ENCODE measurements at regions not wholly inside any gene's neighbourhood (a gene's known extent, or its start where the extent isn't known, plus 50 kb on each side); places are given as distances from the start of the nearest gene placed in this dataset.

- no peaks in the 10 kb centered on the region for H3K36me3 ChIP-seq
- TF ChIP-seq POLR2A (IDR thresholded peaks at IDR 0.05) (no peak), POLR2AphosphoS5 (IDR thresholded peaks at IDR 0.05) (no peak), CTCF (IDR thresholded peaks at IDR 0.05) (no peak), EP300 (IDR thresholded peaks at IDR 0.05) (no peak)
- DNase-seq, result no peak
- ATAC-seq (ENCODE audit: low FRiP score in 2 of 2), result no peak
- H3K27me3 ChIP-seq, result no peaks in the 10 kb centered on the region
- H3K4me1 ChIP-seq, result no peaks in the 10 kb centered on the region
- H3K4me3 ChIP-seq, result no peak overlapping the region
- no peak overlapping the region for H3K27ac ChIP-seq
- WGBS, 2 donors, result 93 to 95% methylated on average over 2 of the region's 2 CpGs
- no peaks in the 10 kb centered on the region for H3K9me3 ChIP-seq
Observed at GRCh38 chr1:68594851-68595250, 98.0 kb upstream of the DEPDC1 start.

DNA sequence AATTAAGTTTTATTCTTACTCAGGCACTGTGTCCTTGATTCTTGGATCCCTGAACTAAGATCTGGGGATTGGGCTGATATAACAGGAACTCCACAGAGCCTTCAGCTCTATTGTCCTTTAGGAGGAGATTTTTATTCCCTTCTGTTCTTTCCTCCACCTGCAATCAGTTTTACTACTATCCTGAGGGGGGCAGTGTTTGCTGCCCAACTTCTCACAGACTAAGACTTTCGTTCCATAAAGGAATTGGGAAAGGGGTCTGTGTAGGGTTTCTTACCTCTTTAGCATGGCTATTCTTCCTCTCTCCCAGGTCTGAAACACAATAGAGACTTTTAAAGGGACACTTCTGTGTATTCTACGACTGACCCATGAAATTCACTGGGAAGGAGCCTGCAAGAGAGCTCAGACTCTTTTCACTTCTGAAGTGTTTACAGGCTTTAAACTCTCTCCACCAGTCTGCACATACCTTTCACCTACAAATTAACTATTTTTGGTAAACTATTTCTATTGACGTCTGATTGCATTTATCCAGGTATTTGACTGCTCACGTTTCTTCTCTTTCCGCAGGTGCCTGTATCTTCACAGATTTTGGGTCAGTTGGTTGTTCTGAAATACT, 103.3 kb upstream of the DEPDC1 start:
- H3K4me3 ChIP-seq, result no peak overlapping the region
- no peak for TF ChIP-seq POLR2A (IDR thresholded peaks at IDR 0.05)
- TF ChIP-seq CTCF (IDR thresholded peaks at IDR 0.05), result peak in 4 of 6 experiments; percentile 37 to 52 (median 40)
- no peak for DNase-seq
- no peaks in the 10 kb centered on the region for H3K9me3 ChIP-seq
- no peak for ATAC-seq (ENCODE audit: low FRiP score in 2 of 2)
- no peaks in the 10 kb centered on the region for H3K36me3 ChIP-seq
- no peaks in the 10 kb centered on the region for H3K27me3 ChIP-seq
- H3K27ac ChIP-seq, result no peak overlapping the region
- H3K4me1 ChIP-seq, result peaks cover 0 to 2% (median 0%) of the 10 kb centered on the region in 4 donors
- WGBS, 2 donors, result 28 to 46% methylated on average over 5 of the region's 5 CpGs

DNA sequence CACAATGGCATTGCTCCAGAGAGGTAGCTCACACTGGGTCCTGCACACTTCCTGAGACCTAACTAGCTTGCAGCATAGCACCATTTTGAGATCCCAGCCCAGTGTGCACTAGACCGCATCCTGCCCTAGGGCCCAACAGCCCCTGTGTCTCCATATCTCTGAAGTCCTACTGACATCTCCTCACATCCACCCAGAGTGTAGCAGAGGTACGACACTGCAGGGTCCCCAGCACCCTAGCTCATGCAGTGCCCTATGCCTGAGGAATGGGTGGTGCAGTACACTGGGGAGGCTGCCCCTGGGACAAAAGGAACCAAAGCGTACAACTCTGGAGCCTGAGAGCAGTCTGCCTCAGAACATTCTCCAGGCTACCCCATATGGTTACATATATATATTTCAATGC, 111.4 kb upstream of the DEPDC1 start:
- no peak for DNase-seq
- ATAC-seq (ENCODE audit: low FRiP score in 2 of 2), result no peak
- 97% methylated on average over 3 of the region's 3 CpGs for WGBS, 2 donors

GRCh38 chr1:68615312-68615711, 118.4 kb upstream of the DEPDC1 start:
- WGBS, 2 donors, result 66 to 71% methylated on average over 4 of the region's 4 CpGs
- TF ChIP-seq POLR2AphosphoS5 (IDR thresholded peaks at IDR 0.05), result no peak
- TF ChIP-seq POLR2A (IDR thresholded peaks at IDR 0.05), result no peak
- no peak for TF ChIP-seq EP300 (IDR thresholded peaks at IDR 0.05)
- TF ChIP-seq CTCF (IDR thresholded peaks at IDR 0.05), result no peak
- H3K36me3 ChIP-seq, result no peaks in the 10 kb centered on the region
- no peak overlapping the region for H3K27ac ChIP-seq
- ATAC-seq (ENCODE audit: low FRiP score in 2 of 2) (peak in 1 of 2 donors; percentile 30), DNase-seq (no peak)
- no peaks in the 10 kb centered on the region for H3K27me3 ChIP-seq
- peaks cover 0 to 17% (median 3%) of the 10 kb centered on the region in 4 donors for H3K9me3 ChIP-seq
- H3K4me1 ChIP-seq, result no peaks in the 10 kb centered on the region
- no peak overlapping the region for H3K4me3 ChIP-seq

More for the DNA sequence above, 111.4 kb upstream of the DEPDC1 start:
- no peaks in the 10 kb centered on the region for H3K4me1 ChIP-seq
- H3K9me3 ChIP-seq, result peaks cover 0 to 14% (median 2%) of the 10 kb centered on the region in 4 donors
- H3K36me3 ChIP-seq, result no peaks in the 10 kb centered on the region
- H3K27ac ChIP-seq, result no peak overlapping the region
- no peaks in the 10 kb centered on the region for H3K27me3 ChIP-seq
- no peak overlapping the region for H3K4me3 ChIP-seq
- TF ChIP-seq EP300 (IDR thresholded peaks at IDR 0.05) (no peak), POLR2AphosphoS5 (IDR thresholded peaks at IDR 0.05) (no peak), CTCF (IDR thresholded peaks at IDR 0.05) (no peak), POLR2A (IDR thresholded peaks at IDR 0.05) (no peak)

DNA sequence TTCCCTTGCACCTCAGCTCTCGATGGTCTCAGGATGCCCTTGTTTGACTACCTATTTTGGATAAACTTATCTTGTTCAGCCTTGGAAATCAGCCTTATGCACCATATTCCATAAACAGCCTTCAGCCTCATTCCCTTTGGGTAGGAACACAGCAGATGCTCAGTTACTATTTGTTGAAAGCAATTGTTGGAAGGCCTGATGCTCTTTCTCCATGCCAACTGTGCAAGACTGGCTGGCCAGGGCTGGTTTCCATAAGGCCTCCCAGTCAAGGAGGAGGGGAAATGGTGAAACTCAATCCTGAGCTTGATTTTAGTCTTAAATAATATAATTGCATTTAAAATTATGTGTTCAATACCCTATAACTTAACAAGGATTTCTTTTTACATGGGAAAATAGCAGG, 121.1 kb upstream of the DEPDC1 start:
- Histone ChIP-seq H3K4me1 (no peaks in the 10 kb centered on the region), H3K36me3 (no peaks in the 10 kb centered on the region), H3K9me3 (peaks cover 0 to 17% (median 6%) of the 10 kb centered on the region in 4 donors), H3K4me3 (no peak overlapping the region), H3K27ac (no peak overlapping the region), H3K27me3 (no peaks in the 10 kb centered on the region)
- ATAC-seq (ENCODE audit: low FRiP score in 2 of 2) (no peak), DNase-seq (no peak)
- WGBS, 2 donors, result 85 to 88% methylated on average over 1 of the region's 1 CpG
- TF ChIP-seq CTCF (IDR thresholded peaks at IDR 0.05), result no peak
- no peak for TF ChIP-seq POLR2A (IDR thresholded peaks at IDR 0.05)
- TF ChIP-seq POLR2AphosphoS5 (IDR thresholded peaks at IDR 0.05), result no peak
- no peak for TF ChIP-seq EP300 (IDR thresholded peaks at IDR 0.05)
